ENCODE measurements at regions not wholly inside any gene's neighbourhood (a gene's known extent, or its start where the extent isn't known, plus 50 kb on each side); places are given as distances from the start of the nearest gene placed in this dataset.

GRCh38 chr22:46089426-46090035 is 60.8 kb upstream of the PPARA start:
- no peak for DNase-seq (ENCODE audit: extremely low read depth, low read depth)
- no peak for TF ChIP-seq CTCF (IDR thresholded peaks at IDR 0.05; ENCODE audit: low read depth, low read length)

- TF ChIP-seq CTCF (IDR thresholded peaks at IDR 0.05; ENCODE audit: low read depth, low read length) = no peak
- no peak for DNase-seq (ENCODE audit: extremely low read depth, low read depth)
Observed at GRCh38 chr22:46090036-46090591, 60.2 kb upstream of the PPARA start.

GRCh38 chr22:46090631-46091201 is 59.6 kb upstream of the PPARA start:
- no peak for TF ChIP-seq CTCF (IDR thresholded peaks at IDR 0.05; ENCODE audit: low read depth, low read length)
- no peak for DNase-seq (ENCODE audit: extremely low read depth, low read depth)

GRCh38 chr22:46091277-46091977 is 58.9 kb upstream of the PPARA start:
- no peak for DNase-seq (ENCODE audit: extremely low read depth, low read depth)
- TF ChIP-seq CTCF (IDR thresholded peaks at IDR 0.05; ENCODE audit: low read depth, low read length) = no peak

GRCh38 chr22:46092011-46092410 is 58.3 kb upstream of the PPARA start:
- no peak for TF ChIP-seq CTCF (IDR thresholded peaks at IDR 0.05; ENCODE audit: low read depth, low read length)
- no peak for DNase-seq (ENCODE audit: extremely low read depth, low read depth)

GRCh38 chr22:46092670-46093410 is 57.5 kb upstream of the PPARA start:
- no peak for DNase-seq (ENCODE audit: extremely low read depth, low read depth)

More at GRCh38 chr22:46092670-46093410, 57.5 kb upstream of the PPARA start:
- no peak for TF ChIP-seq CTCF (IDR thresholded peaks at IDR 0.05; ENCODE audit: low read depth, low read length)
